NOMO-1 treated with DMSO at 0.1 percent for 48 hours (cell line): ENCODE measurements at regions not wholly inside any gene's neighbourhood (a gene's known extent, or its start where the extent isn't known, plus 50 kb on each side); places are given as distances from the start of the nearest gene placed in this dataset.

ENCODE experiments used
- DNase-seq: peaks from one replicate; lab custom pipeline; 2025; ENCODE audit not compliant: unreplicated experiment; lab: John Stamatoyannopoulos, UW

DNA sequence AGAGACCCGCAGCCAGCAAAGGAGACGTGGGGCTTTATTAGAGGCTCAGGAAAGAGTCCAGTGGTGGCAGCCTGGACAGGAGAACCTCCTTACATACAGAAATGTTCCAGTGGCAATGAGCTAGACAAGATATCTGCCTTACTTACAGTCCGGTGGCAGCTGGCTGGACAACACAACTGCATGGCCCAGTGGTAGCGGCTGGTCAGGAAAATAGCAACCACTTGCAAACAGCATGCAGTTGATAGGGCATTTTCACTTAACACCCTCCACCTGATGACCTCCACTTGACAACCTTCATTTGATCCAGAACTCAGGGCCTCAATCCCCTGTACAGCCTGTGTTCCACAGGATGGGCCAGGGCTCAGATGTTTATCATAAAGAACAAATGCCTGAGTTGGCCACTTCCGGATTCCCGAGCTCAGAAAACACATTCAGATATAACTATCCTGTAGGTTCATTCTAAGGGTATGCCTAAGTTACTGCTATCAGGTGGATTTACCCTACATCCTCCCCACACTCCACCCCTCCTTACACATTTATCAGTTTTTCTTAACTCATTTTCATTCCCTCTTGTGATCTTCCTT lies 63.3 kb upstream of the ITPRID2 start:
- DNase-seq = no peak

DNA sequence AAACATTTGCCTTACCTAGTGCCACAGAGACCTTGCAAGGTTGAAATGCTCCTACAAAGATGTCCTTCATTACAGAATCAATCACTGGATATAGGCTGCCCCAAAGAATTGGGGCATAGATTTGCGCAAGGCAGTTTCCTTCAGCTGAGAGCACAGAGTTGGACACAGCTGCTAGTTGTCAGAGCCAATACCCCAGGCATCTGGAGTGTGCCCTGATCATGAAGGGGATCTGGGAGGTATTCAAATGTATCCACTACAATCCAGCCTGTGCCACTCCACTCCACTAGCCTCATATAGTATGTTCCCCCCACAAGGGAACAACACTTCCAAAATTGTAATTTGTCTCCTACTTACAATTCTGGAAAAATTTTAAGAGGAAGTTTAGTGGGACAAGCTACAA lies 62.3 kb upstream of the ITPRID2 start:
- no peak for DNase-seq

DNA sequence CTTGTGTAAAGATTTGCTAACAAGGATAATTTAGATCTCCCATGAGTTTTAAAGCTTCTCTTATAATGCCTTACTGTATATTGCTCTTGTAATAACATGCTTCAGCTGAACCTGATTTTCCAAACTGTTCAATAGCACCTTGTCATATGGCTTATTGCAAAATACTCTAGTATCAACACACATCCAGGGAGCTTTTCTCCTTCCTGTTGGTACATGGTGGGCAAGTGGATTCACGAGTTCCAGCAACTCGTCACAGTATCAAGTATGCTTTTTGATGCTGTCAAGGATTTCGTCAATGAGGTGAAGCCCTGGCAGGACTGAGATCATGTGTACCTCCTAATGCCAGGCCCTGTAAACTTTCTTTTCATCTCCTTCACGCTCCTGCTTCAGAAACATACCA lies 59.5 kb upstream of the ITPRID2 start:
- no peak for DNase-seq

DNA sequence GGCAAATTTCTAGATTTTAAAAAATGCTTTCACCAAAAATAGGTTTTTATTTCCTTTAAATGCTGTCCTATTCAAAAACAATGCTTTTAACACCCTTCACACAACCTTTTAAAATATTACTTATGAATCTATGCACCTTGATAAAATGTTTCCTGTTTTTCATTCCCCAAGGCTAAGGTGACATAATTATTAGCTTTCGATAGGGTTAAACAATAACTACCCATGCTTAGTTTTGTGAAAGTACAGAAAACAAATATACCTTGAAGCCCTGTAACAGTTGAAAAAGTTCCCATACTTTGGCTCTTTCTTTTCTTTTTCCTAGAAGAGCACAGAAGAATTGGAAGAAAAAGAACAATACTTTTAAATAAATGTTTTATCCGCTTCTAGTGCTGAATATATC lies 54.9 kb upstream of the ITPRID2 start:
- DNase-seq = no peak

DNA sequence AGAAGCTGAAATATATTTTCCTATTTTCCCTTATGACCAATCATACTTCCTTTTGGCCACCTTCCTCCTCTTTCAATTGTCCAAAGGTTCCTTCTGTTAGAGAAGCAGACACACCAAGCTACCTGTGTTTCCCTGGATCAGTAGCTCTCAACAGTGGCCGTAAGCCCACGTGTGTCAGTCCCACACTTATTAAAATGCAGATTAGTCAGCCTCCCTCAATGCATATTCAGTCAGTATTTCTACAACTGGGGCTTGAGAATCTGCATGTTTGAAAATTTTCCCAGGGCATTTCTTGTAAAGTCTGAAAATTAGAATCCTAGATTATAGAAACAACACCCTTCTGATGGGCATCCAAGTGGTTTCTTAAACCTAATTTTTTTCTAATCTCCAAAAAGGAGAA lies 54.0 kb upstream of the ITPRID2 start:
- DNase-seq = no peak

- no peak for DNase-seq
Observed at GRCh38 chr2:181839811-181840210, 51.7 kb upstream of the ITPRID2 start.

DNA sequence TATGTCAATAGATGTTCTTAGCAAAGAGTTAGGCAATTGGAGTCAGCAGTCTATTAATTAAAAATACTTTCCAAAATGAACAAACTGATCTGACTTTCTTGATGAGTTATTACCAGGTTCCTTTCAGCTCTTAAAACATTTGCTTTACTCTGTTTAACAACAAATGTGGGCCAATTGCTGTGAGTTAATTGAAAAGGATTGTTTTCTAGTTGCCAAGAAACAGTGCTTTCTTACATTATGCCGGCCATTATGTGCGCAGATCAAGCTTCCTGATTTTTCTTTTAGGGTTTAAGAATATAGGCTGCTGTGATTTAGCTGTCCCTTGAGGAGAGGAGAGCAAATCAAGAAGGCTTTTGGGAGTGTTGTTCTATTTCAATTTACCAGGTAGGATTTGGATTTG lies 50.5 kb upstream of the ITPRID2 start:
- DNase-seq = no peak
